Liver (tissue), 3 donors: ENCODE measurements at regions not wholly inside any gene's neighbourhood (a gene's known extent, or its start where the extent isn't known, plus 50 kb on each side); places are given as distances from the start of the nearest gene placed in this dataset.

Experiments used
- JUND ChIP-seq, 2 donors: IDR thresholded peaks; 2 replicates each; pipeline ENCODE4 v1.6.1; 2016; ENCODE audit warnings: antibody characterized with exemption in 2 of 2
- RAD21 ChIP-seq, 2 donors: IDR thresholded peaks; 2 replicates each; pipeline ENCODE4 v1.6.1; 2016; ENCODE audit warnings: antibody characterized with exemption in 2 of 2, mild to moderate bottlenecking in 2 of 2
- TAF1 ChIP-seq: conservative IDR thresholded peaks from 2 replicates; pipeline ENCODE4 v1.6.1; 2016; ENCODE audit warnings: antibody characterized with exemption, mild to moderate bottlenecking
- TF ChIP-seq, protein P1 (sequence below): fragments of 150-350 bp; IDR thresholded peaks from 2 replicates; pipeline ENCODE4 v1.5.1; 2017; ENCODE audit warnings: improper control_type of control experiment, low read depth, low read length; ENCODE audit not compliant: missing input control
- TF ChIP-seq, protein P2 (sequence below): IDR thresholded peaks from 2 replicates; pipeline ENCODE4 v1.6.1; 2016; ENCODE audit warnings: antibody characterized with exemption
- TF ChIP-seq, protein P3 (sequence below): IDR thresholded peaks from 2 replicates; pipeline ENCODE4 v1.6.1; 2016; ENCODE audit warnings: antibody characterized with exemption, mild to moderate bottlenecking
- donor health status: healthy.
- donor health status: healthy.

DNA sequence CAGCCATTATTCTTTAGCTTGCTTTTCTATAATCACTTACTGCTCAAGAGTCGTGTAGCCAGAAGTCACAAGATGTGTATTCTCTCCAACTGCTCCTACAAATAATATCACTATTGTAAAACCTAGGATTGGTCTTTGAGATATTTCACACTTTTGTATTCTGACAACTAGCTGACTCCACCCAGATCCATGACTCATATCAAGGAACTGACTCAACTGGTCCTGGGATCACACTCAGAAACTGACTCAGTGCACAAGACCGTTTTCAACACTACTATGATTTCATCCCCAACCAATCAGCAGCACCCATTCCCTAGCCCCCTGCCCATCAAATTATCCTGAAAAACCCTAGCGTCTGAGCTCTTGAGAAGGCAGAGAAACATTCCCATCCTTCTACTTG is 56.5 kb upstream of the ORC5 start:
- no peak for TF ChIP-seq JUND (IDR thresholded peaks at IDR 0.05)
- TF ChIP-seq, protein P1, sequence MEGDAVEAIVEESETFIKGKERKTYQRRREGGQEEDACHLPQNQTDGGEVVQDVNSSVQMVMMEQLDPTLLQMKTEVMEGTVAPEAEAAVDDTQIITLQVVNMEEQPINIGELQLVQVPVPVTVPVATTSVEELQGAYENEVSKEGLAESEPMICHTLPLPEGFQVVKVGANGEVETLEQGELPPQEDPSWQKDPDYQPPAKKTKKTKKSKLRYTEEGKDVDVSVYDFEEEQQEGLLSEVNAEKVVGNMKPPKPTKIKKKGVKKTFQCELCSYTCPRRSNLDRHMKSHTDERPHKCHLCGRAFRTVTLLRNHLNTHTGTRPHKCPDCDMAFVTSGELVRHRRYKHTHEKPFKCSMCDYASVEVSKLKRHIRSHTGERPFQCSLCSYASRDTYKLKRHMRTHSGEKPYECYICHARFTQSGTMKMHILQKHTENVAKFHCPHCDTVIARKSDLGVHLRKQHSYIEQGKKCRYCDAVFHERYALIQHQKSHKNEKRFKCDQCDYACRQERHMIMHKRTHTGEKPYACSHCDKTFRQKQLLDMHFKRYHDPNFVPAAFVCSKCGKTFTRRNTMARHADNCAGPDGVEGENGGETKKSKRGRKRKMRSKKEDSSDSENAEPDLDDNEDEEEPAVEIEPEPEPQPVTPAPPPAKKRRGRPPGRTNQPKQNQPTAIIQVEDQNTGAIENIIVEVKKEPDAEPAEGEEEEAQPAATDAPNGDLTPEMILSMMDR = no peak
- TF ChIP-seq, protein P2, sequence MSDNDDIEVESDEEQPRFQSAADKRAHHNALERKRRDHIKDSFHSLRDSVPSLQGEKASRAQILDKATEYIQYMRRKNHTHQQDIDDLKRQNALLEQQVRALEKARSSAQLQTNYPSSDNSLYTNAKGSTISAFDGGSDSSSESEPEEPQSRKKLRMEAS = no peak
- no peak for TF ChIP-seq TAF1
- no peak for TF ChIP-seq RAD21 (IDR thresholded peaks at IDR 0.05)
- TF ChIP-seq, protein P3, sequence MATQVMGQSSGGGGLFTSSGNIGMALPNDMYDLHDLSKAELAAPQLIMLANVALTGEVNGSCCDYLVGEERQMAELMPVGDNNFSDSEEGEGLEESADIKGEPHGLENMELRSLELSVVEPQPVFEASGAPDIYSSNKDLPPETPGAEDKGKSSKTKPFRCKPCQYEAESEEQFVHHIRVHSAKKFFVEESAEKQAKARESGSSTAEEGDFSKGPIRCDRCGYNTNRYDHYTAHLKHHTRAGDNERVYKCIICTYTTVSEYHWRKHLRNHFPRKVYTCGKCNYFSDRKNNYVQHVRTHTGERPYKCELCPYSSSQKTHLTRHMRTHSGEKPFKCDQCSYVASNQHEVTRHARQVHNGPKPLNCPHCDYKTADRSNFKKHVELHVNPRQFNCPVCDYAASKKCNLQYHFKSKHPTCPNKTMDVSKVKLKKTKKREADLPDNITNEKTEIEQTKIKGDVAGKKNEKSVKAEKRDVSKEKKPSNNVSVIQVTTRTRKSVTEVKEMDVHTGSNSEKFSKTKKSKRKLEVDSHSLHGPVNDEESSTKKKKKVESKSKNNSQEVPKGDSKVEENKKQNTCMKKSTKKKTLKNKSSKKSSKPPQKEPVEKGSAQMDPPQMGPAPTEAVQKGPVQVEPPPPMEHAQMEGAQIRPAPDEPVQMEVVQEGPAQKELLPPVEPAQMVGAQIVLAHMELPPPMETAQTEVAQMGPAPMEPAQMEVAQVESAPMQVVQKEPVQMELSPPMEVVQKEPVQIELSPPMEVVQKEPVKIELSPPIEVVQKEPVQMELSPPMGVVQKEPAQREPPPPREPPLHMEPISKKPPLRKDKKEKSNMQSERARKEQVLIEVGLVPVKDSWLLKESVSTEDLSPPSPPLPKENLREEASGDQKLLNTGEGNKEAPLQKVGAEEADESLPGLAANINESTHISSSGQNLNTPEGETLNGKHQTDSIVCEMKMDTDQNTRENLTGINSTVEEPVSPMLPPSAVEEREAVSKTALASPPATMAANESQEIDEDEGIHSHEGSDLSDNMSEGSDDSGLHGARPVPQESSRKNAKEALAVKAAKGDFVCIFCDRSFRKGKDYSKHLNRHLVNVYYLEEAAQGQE = no peak
